ENCODE measurements at regions not wholly inside any gene's neighbourhood (a gene's known extent, or its start where the extent isn't known, plus 50 kb on each side); places are given as distances from the start of the nearest gene placed in this dataset.

DNA sequence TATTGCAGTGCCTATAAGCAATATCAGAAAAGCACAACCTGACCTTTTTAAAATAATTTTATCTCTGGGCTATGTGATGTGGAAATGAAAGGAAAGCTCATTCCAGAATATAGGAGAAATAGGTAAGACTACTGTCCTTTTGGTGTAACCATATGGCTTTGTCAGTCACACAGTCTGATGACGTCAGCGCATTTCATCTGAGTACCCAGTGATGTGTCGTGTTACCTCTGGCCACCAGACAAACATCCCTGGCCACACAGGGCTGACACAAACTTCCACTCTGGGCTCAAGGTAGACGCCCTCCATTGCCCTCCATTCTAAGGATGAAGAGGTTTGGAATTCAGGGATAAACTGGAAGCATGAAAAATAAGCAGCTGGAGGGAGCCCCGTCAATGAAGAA is 506.7 kb downstream of the CMPK2 start:
- intact Hi-C loops (cut with micrococcal nuclease), result no loop called here
- Histone ChIP-seq H4K20me1 (ENCODE audit: control insufficient read depth, insufficient read depth, low read length, poor library complexity, severe bottlenecking) (no peaks in the 10 kb centered on the region), H2AFZ (ENCODE audit: insufficient read depth, low read depth, low read length, poor library complexity, severe bottlenecking) (no peak overlapping the region), H3K4me2 (replicated peaks; ENCODE audit: low read depth, low read length, poor library complexity, severe bottlenecking) (no peak overlapping the region), H3K27me3 (replicated peaks in 1 of 4; ENCODE audit: control extremely low read depth in 1 of 4, control insufficient read depth in 3 of 4, insufficient read depth in 4 of 4, low read length in 3 of 4) (no peaks in the 10 kb centered on the region), H3K4me3 (ENCODE audit: control extremely low read depth in 1 of 5, extremely low read depth in 1 of 5, insufficient read depth in 1 of 5, low read depth in 2 of 5, low read length in 4 of 5) (no peak overlapping the region), H3K9me3 (ENCODE audit: control extremely low read depth in 1 of 3, control insufficient read depth in 2 of 3, insufficient read depth in 1 of 3, low read length in 2 of 3) (peaks cover 0 to 3% (median 0%) of the 10 kb centered on the region in 3 donors), H3K36me3 (replicated peaks in 1 of 2; ENCODE audit: control extremely low read depth in 1 of 2, control insufficient read depth in 1 of 2, extremely low read depth in 1 of 2, insufficient read depth in 2 of 2, low read length in 1 of 2) (no peaks in the 10 kb centered on the region), H3K9ac (ENCODE audit: low read length) (no peak overlapping the region), H3K4me1 (ENCODE audit: control insufficient read depth in 2 of 2, insufficient read depth in 2 of 2, low read length in 2 of 2) (peaks cover 0 to 4% of the 10 kb centered on the region in 2 donors), H3K27ac (ENCODE audit: low read length in 2 of 2) (no peak overlapping the region), H3K79me2 (ENCODE audit: control insufficient read depth, insufficient read depth, low read length) (no peaks in the 10 kb centered on the region)
- ATAC-seq (ENCODE audit: low read depth) (no peak), DNase-seq (no peak)
- CTCF ChIA-PET, result no interaction called here
- no peaks in the 10 kb centered on the region for H3K9me3 Mint-ChIP-seq (ENCODE audit: insufficient read depth)
- H3K27ac Mint-ChIP-seq, result no peak overlapping the region
- H3K27me3 Mint-ChIP-seq, result peaks cover 3% of the 10 kb centered on the region
- WGBS (ENCODE audit: insufficient coverage), result 93% methylated on average over 3 of the region's 5 CpGs
- TF ChIP-seq EZH2 (IDR thresholded peaks at IDR 0.05; ENCODE audit: borderline replicate concordance, insufficient read depth, low read depth, low read length, poor library complexity, severe bottlenecking), result no peak
- TF ChIP-seq, protein P1, sequence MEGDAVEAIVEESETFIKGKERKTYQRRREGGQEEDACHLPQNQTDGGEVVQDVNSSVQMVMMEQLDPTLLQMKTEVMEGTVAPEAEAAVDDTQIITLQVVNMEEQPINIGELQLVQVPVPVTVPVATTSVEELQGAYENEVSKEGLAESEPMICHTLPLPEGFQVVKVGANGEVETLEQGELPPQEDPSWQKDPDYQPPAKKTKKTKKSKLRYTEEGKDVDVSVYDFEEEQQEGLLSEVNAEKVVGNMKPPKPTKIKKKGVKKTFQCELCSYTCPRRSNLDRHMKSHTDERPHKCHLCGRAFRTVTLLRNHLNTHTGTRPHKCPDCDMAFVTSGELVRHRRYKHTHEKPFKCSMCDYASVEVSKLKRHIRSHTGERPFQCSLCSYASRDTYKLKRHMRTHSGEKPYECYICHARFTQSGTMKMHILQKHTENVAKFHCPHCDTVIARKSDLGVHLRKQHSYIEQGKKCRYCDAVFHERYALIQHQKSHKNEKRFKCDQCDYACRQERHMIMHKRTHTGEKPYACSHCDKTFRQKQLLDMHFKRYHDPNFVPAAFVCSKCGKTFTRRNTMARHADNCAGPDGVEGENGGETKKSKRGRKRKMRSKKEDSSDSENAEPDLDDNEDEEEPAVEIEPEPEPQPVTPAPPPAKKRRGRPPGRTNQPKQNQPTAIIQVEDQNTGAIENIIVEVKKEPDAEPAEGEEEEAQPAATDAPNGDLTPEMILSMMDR (IDR thresholded peaks at IDR 0.05), result no peak
- POLR2A ChIA-PET, result no interaction called here
- H3K4me1 Mint-ChIP-seq, result peaks cover 5% of the 10 kb centered on the region
- H3K4me3 Mint-ChIP-seq, result no peak overlapping the region

DNA sequence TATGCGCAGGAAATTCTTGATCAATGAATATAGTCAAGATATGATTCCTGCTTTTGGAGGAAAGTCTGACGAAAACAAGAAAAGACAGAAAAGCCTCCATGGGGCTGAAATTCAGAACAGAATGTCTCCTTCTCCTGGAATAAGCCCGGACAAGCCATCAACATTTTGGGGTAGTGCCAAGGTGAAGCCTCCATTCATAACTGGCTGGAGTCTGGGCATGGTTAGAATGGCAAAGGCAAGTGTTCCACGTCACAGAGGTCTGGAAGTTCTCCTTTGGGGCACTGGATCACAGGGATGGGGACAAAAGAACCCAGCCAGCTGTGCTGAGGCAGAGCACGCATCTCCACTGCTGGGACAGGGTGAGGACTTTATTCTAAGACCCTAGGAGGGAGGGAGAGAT is 505.7 kb downstream of the CMPK2 start:
- H3K9me3 ChIP-seq (ENCODE audit: control extremely low read depth in 1 of 3, control insufficient read depth in 2 of 3, insufficient read depth in 1 of 3, low read length in 2 of 3), result peaks cover 0 to 3% (median 0%) of the 10 kb centered on the region in 3 donors
- H4K20me1 ChIP-seq (ENCODE audit: control insufficient read depth, insufficient read depth, low read length, poor library complexity, severe bottlenecking), result no peaks in the 10 kb centered on the region
- Mint-ChIP-seq H3K9me3 (ENCODE audit: insufficient read depth) (no peaks in the 10 kb centered on the region), H3K4me3 (no peak overlapping the region), H3K4me1 (peaks cover 5% of the 10 kb centered on the region), H3K27ac (no peak overlapping the region), H3K27me3 (peaks cover 3% of the 10 kb centered on the region)
- peaks cover 0 to 4% of the 10 kb centered on the region in 2 donors for H3K4me1 ChIP-seq (ENCODE audit: control insufficient read depth in 2 of 2, insufficient read depth in 2 of 2, low read length in 2 of 2)
- H3K4me2 ChIP-seq (replicated peaks; ENCODE audit: low read depth, low read length, poor library complexity, severe bottlenecking), result no peak overlapping the region
- WGBS (ENCODE audit: insufficient coverage), result 67% methylated on average over 5 of the region's 5 CpGs
- CTCF ChIA-PET, result no interaction called here
- intact Hi-C loops (cut with micrococcal nuclease), result no loop called here
- no peak overlapping the region for H3K9ac ChIP-seq (ENCODE audit: low read length)
- DNase-seq, result no peak
- H3K27ac ChIP-seq (ENCODE audit: low read length in 2 of 2), result no peak overlapping the region
- H2AFZ ChIP-seq (ENCODE audit: insufficient read depth, low read depth, low read length, poor library complexity, severe bottlenecking), result no peak overlapping the region
- H3K27me3 ChIP-seq (replicated peaks in 1 of 4; ENCODE audit: control extremely low read depth in 1 of 4, control insufficient read depth in 3 of 4, insufficient read depth in 4 of 4, low read length in 3 of 4), result no peaks in the 10 kb centered on the region
- no peak for ATAC-seq (ENCODE audit: low read depth)
- TF ChIP-seq EZH2 (IDR thresholded peaks at IDR 0.05; ENCODE audit: borderline replicate concordance, insufficient read depth, low read depth, low read length, poor library complexity, severe bottlenecking), result no peak
- TF ChIP-seq, protein P1 (IDR thresholded peaks at IDR 0.05), result no peak
- H3K36me3 ChIP-seq (replicated peaks in 1 of 2; ENCODE audit: control extremely low read depth in 1 of 2, control insufficient read depth in 1 of 2, extremely low read depth in 1 of 2, insufficient read depth in 2 of 2, low read length in 1 of 2), result no peaks in the 10 kb centered on the region
- POLR2A ChIA-PET, result no interaction called here
- no peak overlapping the region for H3K4me3 ChIP-seq (ENCODE audit: control extremely low read depth in 1 of 5, extremely low read depth in 1 of 5, insufficient read depth in 1 of 5, low read depth in 2 of 5, low read length in 4 of 5)
- no peaks in the 10 kb centered on the region for H3K79me2 ChIP-seq (ENCODE audit: control insufficient read depth, insufficient read depth, low read length)

Data from B cell (primary cell).